Breast epithelium (tissue), 3 donors: ENCODE measurements at regions not wholly inside any gene's neighbourhood (a gene's known extent, or its start where the extent isn't known, plus 50 kb on each side); places are given as distances from the start of the nearest gene placed in this dataset.

Experiments used
- POLR2A ChIP-seq: fragments of 450-650 bp; IDR thresholded peaks from one replicate; pipeline ENCODE4 v1.6.1; 2016; ENCODE audit warnings: antibody characterized with exemption, mild to moderate bottlenecking, moderate library complexity
- TF ChIP-seq, protein P1 (sequence below), 3 donors: fragments of 450-650 bp; IDR thresholded peaks; one replicate each; pipeline ENCODE4 v1.5.1; 2016 to 2017; ENCODE audit warnings: antibody characterized with exemption in 3 of 3, mild to moderate bottlenecking in 3 of 3, moderate library complexity in 3 of 3

- TF ChIP-seq, protein P1, sequence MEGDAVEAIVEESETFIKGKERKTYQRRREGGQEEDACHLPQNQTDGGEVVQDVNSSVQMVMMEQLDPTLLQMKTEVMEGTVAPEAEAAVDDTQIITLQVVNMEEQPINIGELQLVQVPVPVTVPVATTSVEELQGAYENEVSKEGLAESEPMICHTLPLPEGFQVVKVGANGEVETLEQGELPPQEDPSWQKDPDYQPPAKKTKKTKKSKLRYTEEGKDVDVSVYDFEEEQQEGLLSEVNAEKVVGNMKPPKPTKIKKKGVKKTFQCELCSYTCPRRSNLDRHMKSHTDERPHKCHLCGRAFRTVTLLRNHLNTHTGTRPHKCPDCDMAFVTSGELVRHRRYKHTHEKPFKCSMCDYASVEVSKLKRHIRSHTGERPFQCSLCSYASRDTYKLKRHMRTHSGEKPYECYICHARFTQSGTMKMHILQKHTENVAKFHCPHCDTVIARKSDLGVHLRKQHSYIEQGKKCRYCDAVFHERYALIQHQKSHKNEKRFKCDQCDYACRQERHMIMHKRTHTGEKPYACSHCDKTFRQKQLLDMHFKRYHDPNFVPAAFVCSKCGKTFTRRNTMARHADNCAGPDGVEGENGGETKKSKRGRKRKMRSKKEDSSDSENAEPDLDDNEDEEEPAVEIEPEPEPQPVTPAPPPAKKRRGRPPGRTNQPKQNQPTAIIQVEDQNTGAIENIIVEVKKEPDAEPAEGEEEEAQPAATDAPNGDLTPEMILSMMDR (IDR thresholded peaks at IDR 0.05): no peak
- no peak for TF ChIP-seq POLR2A
These were observed 103.5 kb upstream of the CCDC54 start for GRCh38 chr3:107273771-107274170.
